ENCODE measurements at regions not wholly inside any gene's neighbourhood (a gene's known extent, or its start where the extent isn't known, plus 50 kb on each side); places are given as distances from the start of the nearest gene placed in this dataset.
"Not testable (repeated sequence)": the region's sequence is repeated elsewhere in the genome, so short reads cannot be mapped to it uniquely, and the experiment has no call there.

DNA sequence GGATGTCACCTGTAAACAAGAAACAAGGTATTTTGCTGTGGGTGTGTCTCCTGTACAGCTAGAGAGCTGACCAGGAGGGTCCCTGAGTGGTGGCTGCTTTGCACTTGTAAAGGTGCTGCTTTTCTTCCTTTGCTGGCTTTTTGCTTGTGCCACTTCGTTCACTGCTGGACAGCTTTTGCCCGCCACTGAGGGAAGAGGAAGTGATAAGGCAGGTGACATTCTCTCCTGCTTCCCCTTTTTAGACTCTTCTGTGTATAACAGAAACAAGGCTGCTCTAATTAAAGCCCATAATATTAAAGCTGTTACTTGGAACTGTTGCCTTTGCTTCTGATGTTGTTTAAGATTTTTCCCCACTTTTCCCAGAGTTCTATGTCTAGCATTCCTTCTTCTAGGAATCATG is 218.6 kb upstream of the TSPY4 start:
- DNase-seq (ENCODE audit: low spot score) = peak; percentile 1

DNA sequence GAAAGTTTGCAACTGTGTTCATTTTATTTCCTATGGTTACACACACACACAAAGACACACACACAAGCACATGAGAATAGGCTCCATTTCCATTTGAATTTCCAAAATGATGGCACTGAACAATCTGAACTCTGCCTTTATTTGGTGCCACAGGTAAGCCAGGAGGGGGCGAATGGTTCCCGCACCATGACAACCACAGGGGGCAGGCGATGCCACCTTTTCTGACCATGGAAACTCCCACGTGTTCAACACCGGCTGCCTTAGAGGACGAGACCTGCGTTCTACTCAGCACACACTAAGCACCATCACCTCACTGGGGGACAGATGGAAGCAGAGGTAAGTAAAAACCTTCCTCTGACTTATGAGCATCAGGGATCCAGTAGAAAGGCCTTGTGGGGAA is 212.6 kb upstream of the TSPY4 start:
- DNase-seq (ENCODE audit: low spot score) = no peak

DNA sequence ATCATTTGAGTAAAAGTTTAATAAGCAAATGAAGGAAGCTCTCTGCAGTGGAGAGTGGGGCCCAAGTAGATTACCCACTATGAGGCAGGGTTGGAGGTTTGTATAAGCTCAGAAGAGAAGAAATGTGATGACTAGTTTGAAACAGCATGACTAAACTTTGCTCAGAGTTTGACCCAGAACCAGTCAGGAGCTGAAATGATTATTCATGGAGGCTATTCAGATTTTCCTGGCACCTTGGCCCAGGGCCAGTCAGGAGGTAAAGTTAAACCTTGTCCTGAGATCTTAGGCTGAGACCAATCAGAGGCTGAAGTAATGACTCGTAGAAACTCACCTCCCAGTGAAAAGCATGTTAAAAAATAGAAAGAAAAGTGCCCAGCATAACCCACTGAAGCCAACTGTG is 210.7 kb upstream of the TSPY4 start:
- no peak for DNase-seq (ENCODE audit: low spot score)

DNA sequence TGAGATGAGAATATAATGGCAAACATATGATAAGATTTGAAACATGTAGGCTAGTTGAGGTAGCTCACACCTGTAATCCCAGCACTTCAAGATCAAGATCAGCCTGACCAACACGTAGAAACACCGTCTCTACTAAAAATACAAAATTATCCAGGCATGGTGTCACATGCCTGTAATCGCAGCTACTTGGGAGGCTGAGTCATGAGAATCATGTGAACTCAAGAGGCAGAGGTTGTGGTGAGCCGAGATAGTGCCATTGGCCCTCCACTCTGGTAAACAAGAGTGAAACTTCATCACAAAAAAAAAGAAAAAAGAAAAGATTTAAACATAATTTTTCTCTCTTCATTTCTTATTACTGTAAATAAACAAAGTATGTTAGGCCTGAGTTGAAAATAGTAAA is 193.9 kb upstream of the TSPY4 start:
- not testable (repeated sequence) for DNase-seq (ENCODE audit: low spot score)

DNA sequence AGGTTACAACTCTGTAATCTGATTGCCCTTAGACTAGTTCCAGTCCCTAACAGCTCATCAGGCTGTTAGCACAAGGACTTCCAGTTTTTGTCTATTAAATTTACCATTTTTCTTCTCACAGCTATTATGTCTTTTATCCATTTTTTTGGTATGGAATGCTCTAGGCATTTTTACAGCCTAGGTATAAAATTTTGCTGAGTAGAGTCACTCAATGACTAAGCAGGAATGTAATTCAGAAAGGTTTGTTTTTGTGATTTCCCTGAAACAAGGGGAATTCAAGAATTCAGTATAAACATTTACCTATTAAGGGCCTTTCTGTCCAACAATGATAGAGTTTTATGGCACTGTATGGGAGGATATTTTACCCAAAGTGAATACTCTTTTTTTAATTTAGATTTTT is 182.7 kb upstream of the TSPY4 start:
- not testable (repeated sequence) for DNase-seq (ENCODE audit: low spot score)

DNA sequence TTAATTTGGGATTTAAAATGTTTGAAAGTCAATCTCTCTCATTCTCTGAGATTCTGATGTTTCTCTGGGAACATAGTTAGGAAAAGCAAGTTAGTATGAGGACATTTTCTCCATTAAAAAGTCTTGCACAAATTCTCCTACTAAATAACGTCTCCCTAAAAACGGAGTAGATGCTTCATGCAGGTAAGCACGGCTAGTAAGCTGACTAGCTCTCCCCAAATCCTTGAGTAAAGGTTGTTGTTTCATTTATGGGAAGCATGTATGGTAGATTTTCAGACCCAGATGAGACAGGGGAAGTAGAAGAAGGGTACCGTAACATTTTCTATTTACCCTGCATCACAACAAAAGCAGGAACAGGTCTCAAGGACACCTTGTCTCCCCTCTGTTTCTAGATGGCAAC is 181.5 kb upstream of the TSPY4 start:
- DNase-seq (ENCODE audit: low spot score) = no peak

DNA sequence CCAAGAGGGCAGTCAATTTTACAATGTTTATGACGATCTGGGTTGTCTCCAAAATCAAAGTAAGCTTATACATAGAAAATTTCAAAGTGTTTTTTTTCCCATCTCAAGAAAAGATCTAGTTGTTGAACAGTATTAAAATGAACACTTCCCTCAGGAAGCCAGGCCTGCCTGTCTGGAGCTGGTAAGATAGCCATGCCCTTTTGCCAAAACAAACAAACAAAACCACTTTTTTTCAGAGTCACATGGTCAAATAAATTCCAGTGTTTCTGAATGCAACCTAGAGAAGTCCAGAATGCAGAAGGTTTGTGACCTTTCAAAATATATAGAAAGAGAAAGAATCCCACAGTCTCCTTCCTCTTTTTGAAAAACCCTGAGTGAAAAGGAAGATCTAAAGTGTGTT is 178.6 kb upstream of the TSPY4 start:
- no peak for DNase-seq (ENCODE audit: low spot score)

DNA sequence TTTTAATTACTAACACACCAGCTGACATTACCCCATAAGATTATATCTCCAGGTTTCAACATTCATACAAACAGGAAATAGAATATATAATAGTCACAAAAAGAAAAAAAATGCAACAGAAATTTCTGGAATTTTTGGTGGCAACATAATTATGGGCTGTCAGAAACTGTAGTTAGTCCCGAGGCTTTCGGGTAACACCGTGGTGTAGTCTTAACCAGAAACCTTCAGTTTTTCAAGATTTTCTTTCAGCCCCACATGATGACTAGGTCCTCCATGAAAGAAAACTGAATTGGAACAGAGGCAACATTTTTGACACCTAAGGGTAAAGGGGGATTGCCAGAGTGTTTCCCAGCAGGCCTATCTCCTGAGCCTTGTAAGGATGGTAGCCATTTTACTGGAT is 176.9 kb upstream of the TSPY4 start:
- DNase-seq (ENCODE audit: low spot score) = not testable (repeated sequence)

DNA sequence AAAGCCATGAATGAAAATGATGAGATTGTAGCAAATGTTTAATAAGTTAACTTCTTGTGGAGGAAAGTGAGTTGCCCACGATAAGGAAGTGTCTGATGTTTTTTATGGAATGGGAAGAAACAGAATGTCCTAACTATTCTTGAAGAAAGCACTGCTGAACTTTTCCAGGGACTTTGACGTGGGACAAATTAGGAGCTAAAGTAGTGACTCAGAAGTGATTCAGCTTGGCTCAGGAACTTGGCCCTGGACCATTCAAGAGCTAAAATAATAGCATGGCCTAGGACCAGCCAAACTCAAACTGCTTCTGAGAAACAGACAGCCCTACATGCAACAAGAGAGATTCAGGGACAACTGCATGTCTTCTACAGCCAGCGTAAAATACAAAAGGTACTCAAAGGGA is 176.3 kb upstream of the TSPY4 start:
- not testable (repeated sequence) for DNase-seq (ENCODE audit: low spot score)

DNA sequence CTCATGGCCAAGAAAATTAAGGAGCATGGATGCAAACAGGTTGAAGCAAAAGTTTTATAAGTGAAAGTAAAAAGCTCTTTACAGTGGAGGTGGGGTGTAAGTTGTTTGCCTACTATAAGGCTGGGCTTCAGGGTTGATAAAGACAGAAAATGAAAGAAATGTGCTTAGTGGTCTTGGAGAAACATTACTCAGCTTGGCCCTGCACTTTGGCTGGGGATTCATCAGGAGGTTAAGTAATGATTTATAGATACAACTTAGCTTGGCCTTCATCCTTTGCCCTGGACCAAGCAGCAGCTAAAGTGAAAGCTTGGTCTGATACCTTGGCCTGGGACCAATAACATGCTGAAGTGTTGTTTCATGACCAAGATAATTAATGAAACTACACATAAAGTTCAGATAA is 175.3 kb upstream of the TSPY4 start:
- DNase-seq (ENCODE audit: low spot score) = not testable (repeated sequence)

DNA sequence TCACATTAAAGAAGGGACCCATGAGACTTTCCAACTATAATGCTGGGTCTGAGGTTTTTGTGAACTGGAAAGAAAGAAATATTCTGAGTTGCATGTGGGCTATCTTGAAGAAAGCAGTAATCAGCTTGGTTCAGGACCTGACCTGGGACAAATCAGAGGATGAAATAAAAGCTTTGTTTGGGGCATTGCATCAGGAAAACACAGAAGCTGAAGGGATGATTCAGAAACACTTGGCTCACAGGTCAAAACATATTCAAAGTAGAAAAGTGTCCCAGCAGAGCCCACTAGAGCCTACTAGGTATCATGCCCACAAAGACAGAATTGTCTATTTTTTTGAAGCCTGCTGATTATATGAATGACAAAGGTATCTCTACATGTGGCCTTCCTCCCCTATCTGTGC is 174.8 kb upstream of the TSPY4 start:
- DNase-seq (ENCODE audit: low spot score) = not testable (repeated sequence)

DNA sequence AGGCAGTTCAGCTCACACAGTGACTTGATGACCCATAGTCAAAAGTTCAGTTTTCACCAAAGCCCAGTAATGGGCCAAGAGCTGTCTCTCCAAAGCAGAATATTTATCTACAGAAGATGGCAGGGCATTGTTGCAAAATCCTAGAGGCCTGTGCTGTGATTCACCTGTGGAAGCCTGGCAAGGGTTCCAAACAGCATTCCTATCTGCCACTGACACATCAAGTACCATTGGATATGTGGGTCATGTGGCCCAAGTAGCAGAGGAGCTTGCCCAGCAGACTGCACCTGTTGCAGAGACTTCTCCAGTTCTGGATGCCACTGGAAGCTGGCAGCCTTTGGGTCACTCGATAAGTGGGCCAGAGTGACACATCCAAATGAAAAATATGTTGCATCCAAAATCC is 159.6 kb upstream of the TSPY4 start:
- DNase-seq (ENCODE audit: low spot score) = not testable (repeated sequence)

DNA sequence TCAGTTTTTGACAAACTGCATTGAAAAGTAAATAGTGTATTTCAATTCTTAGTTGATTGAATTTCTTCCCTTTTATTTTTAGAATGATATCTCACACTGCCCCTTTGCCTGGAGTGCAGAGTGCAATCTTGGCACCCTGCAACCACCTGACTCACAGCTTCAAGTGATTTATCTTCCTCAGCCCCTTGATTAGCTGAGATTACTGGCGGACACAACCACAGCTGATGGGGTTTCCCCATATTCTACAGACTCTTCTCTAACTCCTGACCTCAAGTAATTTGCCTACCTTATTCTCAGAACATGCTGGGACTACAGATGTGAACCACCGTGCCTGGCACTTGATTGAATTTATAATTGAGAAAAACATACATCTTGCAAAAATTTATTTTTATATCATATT is 152.4 kb upstream of the TSPY4 start:
- DNase-seq (ENCODE audit: low spot score) = not testable (repeated sequence)

DNA sequence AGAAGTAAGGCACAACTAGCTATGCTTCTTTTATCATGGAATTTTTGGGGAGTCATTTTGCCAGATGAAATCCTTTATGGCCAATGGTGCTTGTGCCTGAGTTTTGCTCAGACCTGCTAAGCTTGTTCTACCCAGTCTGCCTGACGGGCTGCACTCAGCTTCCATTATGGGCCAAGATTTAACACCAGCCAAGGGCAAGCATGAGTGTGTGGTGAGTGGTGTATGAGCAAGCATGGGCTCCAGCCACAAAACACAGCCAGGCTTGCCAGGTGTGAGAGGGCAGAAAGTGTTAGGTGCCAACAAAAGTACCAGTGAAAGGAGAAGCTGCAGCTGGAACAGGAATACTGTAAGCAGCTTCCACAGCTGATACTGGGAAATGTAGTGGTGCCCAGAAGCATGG is 130.2 kb upstream of the TSPY4 start:
- DNase-seq (ENCODE audit: low spot score) = not testable (repeated sequence)

DNA sequence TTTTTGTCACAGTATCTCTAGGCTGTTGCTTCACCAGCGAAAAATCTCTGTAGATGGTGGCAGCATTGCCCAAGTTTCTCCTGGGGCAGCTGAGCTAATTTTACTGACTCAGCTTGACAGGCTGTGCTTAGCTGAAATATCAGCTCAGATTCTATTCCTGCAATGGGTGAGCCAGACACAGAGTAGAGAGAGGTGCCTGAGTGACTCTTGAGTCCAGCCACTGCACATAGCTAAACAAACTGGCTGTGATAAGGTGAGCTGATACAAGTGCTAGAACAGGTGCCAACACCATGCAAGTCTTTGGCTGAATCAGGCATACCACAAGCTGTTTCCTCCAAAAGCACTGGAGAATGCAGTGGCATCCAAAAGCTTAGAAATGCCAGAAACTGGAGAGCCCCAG is 110.9 kb upstream of the TSPY4 start:
- no peak for DNase-seq (ENCODE audit: low spot score)

DNA sequence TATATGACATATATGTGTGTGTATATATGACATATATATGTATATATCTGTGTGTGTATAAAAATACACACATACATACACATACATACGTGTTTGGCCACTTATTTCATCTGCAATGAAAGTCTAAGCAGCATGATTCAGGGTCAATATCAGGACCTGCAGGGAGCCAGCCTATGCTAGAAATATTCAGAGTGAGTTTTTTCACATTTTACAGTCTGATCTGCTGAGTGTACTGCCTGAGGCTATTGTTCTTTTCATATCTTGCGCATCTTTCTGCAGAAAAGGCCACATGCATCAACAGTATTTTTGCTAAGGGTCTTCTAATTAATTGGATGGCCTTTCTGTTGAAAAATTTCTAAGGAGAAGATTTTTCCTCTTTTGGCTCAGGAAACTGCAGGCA is 80.0 kb upstream of the TSPY4 start:
- no peak for DNase-seq (ENCODE audit: low spot score)

DNA sequence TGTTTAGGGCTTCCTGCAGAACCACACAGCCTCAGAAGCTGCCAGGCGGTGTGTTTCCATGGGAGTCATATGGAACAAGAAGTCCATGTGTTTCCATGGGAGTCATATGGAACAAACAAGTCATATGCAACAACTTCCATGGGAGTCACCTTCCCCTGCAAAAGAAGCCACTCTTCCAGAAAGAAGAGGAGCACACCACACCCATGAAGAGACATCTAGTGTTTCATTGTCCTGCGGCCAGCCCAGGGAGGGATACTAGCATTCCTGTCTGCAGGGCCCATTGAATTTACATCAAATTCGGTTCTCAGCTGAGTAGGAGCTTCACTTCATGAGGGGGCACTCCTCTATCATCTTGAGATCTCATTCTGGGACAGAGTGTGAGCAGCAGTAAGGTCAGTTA is 79.5 kb upstream of the TSPY4 start:
- no peak for DNase-seq (ENCODE audit: low spot score)

DNA sequence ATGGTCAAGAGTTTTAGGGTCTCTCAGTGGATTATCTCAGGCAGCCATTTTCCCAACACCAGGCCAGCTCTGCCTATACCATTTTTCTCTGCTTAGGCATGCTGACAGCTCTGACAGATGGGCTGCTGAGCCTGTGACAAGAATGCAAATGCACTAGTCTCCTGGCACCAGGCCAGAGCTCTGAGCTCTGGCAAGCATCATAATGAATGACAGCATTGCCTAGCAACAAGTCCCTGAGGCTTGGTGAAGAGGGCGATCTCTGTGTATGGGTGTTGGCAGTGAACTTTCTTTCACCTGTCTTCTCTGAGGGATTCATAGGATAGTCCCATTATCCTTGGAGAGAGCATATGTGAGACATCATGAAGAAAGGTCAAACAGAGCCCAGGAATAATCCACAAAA is 77.9 kb upstream of the TSPY4 start:
- DNase-seq (ENCODE audit: low spot score) = no peak

DNA sequence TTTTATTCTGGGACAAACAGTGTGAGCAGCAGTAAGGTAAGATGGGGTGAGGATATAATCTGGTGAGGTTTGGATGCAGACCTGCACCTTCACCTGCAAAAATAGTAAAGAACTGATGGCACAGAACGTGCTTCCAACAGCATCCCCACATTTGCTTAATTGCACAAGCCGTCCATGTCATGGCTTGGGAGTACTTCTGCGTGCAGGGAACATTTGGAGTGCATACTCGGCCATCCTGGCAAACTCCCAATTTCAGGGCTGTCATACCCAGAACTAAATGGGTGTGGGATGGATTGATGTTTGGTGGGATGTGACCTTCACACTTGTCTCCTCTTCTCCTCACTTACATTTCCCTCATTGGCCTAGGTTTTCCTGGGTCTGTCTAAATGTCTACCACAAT is 76.8 kb upstream of the TSPY4 start:
- DNase-seq (ENCODE audit: low spot score) = no peak

DNA sequence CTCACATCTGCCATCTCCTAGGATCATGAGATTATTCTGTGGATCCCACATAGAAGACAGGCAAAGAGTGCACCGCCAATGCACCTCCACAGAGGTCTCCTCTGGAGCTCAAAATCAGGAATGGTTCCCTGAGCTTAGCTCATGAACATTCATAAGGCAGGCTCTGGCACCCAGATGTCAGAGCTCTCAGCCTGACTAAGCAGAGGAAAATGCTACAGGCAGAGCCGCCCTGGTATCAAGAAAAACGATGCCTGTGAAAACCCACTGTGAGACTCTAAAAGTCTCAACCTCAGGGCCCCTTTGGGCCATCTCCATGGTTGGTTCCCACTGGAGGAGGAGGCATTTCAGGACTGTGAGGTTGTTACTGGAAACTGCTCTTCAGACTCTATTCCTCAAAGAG is 71.7 kb upstream of the TSPY4 start:
- DNase-seq (ENCODE audit: low spot score) = no peak

DNA sequence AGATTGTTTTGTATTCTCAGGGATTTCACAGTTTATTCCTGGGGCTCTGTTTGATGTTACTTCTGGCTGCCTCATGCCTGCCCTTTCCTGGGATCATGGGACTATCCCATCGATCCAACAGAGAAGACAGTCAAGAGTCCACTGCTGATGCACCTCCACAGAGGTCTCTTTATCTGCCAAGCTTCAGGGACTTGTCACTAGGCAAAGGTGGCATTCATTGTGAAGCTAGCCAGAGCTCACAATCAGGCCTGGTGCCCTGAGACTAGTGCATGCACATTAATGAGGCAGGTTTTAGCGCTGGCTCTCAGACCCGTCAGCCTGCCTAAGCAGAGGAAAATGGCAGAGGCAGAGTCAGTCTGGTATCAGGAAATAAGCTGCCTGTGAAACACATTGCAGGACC is 66.9 kb upstream of the TSPY4 start:
- DNase-seq (ENCODE audit: low spot score) = not testable (repeated sequence)

DNA sequence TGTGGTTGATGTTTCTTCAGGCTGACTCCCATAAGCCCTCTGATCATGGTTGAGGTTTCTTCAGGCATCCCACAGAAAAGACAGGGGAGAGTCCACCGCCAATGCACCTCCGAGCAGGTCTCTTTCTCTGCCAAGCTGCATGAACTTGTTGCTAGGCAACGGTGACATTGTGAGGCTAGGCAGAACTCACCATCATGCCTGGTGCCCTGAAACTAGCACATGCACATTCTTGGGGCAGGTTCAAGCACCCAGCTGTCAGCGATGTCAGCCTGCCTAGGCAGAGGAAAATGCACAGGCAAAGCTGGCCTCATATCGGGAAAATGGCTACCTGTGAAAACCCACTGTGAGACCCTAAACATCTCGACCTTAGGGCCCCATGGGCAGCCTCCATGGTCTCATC is 64.4 kb upstream of the TSPY4 start:
- not testable (repeated sequence) for DNase-seq (ENCODE audit: low spot score)

DNA sequence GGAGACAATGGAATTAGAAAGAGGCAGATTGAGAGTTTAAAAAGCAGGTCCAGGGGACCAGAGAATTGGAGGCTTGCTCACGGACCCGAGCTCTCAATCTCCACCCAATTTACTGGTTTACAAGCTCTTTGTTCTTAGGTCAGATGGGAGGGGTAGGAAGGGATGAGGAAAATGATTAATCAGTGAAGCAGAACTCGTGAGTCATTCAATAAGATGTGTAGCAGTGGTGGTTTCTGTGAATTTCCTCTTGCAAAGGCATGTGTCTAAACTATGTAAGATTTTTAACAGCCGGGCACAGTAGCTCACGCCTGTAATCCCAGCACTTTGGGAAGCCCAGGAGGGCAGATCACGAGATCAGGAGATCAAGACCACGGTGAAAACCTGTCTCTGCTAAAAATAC is 58.4 kb upstream of the TSPY4 start:
- not testable (repeated sequence) for DNase-seq (ENCODE audit: low spot score)

All from germinal center (tissue), 1 donor.